ENCODE measurements at regions not wholly inside any gene's neighbourhood (a gene's known extent, or its start where the extent isn't known, plus 50 kb on each side); places are given as distances from the start of the nearest gene placed in this dataset.

- TF ChIP-seq CTCF (IDR thresholded peaks at IDR 0.05) (no peak), POLR2AphosphoS5 (IDR thresholded peaks at IDR 0.05) (no peak), EP300 (IDR thresholded peaks at IDR 0.05) (no peak)
Observed at GRCh38 chr4:173917255-173917960, 366.1 kb downstream of the FBXO8 start.
